Ectodermal cell (in vitro differentiated cells): ENCODE measurements at regions not wholly inside any gene's neighbourhood (a gene's known extent, or its start where the extent isn't known, plus 50 kb on each side); places are given as distances from the start of the nearest gene placed in this dataset.

Experiments
- H3K27ac ChIP-seq: 2 replicates; pipeline ENCODE4 v1.7.0; 2013; ENCODE audit warnings: mild to moderate bottlenecking, low read depth, low read length; ENCODE audit not compliant: insufficient read depth, poor library complexity, severe bottlenecking
- H3K27me3 ChIP-seq: 2 replicates; pipeline ENCODE4 v1.7.0; 2013; ENCODE audit warnings: mild to moderate bottlenecking, low read length; ENCODE audit not compliant: insufficient read depth, control insufficient read depth, poor library complexity, severe bottlenecking
- H3K36me3 ChIP-seq: one replicate; pipeline ENCODE4 v1.7.0; 2013; ENCODE audit warnings: low read length; ENCODE audit not compliant: control insufficient read depth, insufficient read depth
- H3K4me1 ChIP-seq: one replicate; pipeline ENCODE4 v1.7.0; 2013; ENCODE audit warnings: low read length; ENCODE audit not compliant: control insufficient read depth, insufficient read depth
- H3K4me3 ChIP-seq: 2 replicates; pipeline ENCODE4 v1.7.0; 2013; ENCODE audit warnings: low read depth, low read length, control low read depth; ENCODE audit not compliant: insufficient read depth
- H3K9me3 ChIP-seq: 2 replicates; pipeline ENCODE4 v1.7.0; 2013; ENCODE audit warnings: mild to moderate bottlenecking, low read length, moderate library complexity; ENCODE audit not compliant: control insufficient read depth
- WGBS, 2 experiments: methylation state at CpG; one replicate each; pipeline ENCODE4 v1.1.7; 2013; ENCODE audit warnings: missing lambda C conversion rate in 2 of 2; 5-methylcytosine and 5-hydroxymethylcytosine counted together

GRCh38 chr6:140985679-140986275, 1146.9 kb upstream of the GJE1 start:
- H3K27ac ChIP-seq, result no peak overlapping the region

GRCh38 chr6:140980265-140980887, 1152.3 kb upstream of the GJE1 start:
- no peak overlapping the region for H3K4me3 ChIP-seq

More at GRCh38 chr6:140985679-140986275, 1146.9 kb upstream of the GJE1 start:
- H3K4me1 ChIP-seq, result no peaks in the 10 kb centered on the region
- H3K27me3 ChIP-seq, result no peaks in the 10 kb centered on the region
- H3K4me3 ChIP-seq, result no peak overlapping the region
- 90 to 100% methylated on average over 2 of the region's 2 CpGs for WGBS, 2 experiments
- H3K9me3 ChIP-seq, result no peaks in the 10 kb centered on the region
- no peaks in the 10 kb centered on the region for H3K36me3 ChIP-seq

GRCh38 chr6:140979642-140980091, 1153.1 kb upstream of the GJE1 start:
- no peaks in the 10 kb centered on the region for H3K9me3 ChIP-seq
- 92 to 95% methylated on average over 4 of the region's 4 CpGs for WGBS, 2 experiments
- H3K4me1 ChIP-seq, result no peaks in the 10 kb centered on the region
- no peak overlapping the region for H3K4me3 ChIP-seq
- H3K27ac ChIP-seq, result no peak overlapping the region
- no peaks in the 10 kb centered on the region for H3K36me3 ChIP-seq
- no peaks in the 10 kb centered on the region for H3K27me3 ChIP-seq

More at GRCh38 chr6:140980265-140980887, 1152.3 kb upstream of the GJE1 start:
- Histone ChIP-seq H3K27ac (no peak overlapping the region), H3K4me1 (no peaks in the 10 kb centered on the region), H3K27me3 (no peaks in the 10 kb centered on the region), H3K36me3 (no peaks in the 10 kb centered on the region), H3K9me3 (no peaks in the 10 kb centered on the region)
- 81 to 84% methylated on average over 4 of the region's 6 CpGs for WGBS, 2 experiments

- no peak overlapping the region for H3K27ac ChIP-seq
- H3K9me3 ChIP-seq, result no peaks in the 10 kb centered on the region
- H3K4me3 ChIP-seq, result no peak overlapping the region
- H3K4me1 ChIP-seq, result no peaks in the 10 kb centered on the region
- no peaks in the 10 kb centered on the region for H3K36me3 ChIP-seq
- H3K27me3 ChIP-seq, result no peaks in the 10 kb centered on the region
- WGBS, 2 experiments, result 91 to 92% methylated on average over 2 of the region's 2 CpGs
These were observed 1155.3 kb upstream of the GJE1 start for GRCh38 chr6:140977403-140977802.

GRCh38 chr6:140976806-140977205, 1155.9 kb upstream of the GJE1 start:
- 95 to 96% methylated on average over 3 of the region's 3 CpGs for WGBS, 2 experiments

GRCh38 chr6:140970485-140970884, 1162.2 kb upstream of the GJE1 start:
- H3K4me1 ChIP-seq, result no peaks in the 10 kb centered on the region
- no peak overlapping the region for H3K27ac ChIP-seq
- H3K4me3 ChIP-seq, result no peak overlapping the region
- H3K27me3 ChIP-seq, result no peaks in the 10 kb centered on the region
- no peaks in the 10 kb centered on the region for H3K9me3 ChIP-seq
- H3K36me3 ChIP-seq, result no peaks in the 10 kb centered on the region

More at GRCh38 chr6:140976806-140977205, 1155.9 kb upstream of the GJE1 start:
- no peaks in the 10 kb centered on the region for H3K36me3 ChIP-seq
- no peak overlapping the region for H3K27ac ChIP-seq
- H3K27me3 ChIP-seq, result no peaks in the 10 kb centered on the region
- no peaks in the 10 kb centered on the region for H3K4me1 ChIP-seq
- no peak overlapping the region for H3K4me3 ChIP-seq
- no peaks in the 10 kb centered on the region for H3K9me3 ChIP-seq

GRCh38 chr6:140968062-140968461, 1164.7 kb upstream of the GJE1 start:
- Histone ChIP-seq H3K36me3 (no peaks in the 10 kb centered on the region), H3K9me3 (no peaks in the 10 kb centered on the region), H3K4me3 (no peak overlapping the region), H3K27ac (no peak overlapping the region), H3K27me3 (no peaks in the 10 kb centered on the region), H3K4me1 (no peaks in the 10 kb centered on the region)
- 80% methylated on average over 1 of the region's 3 CpGs; no CpG with 5 or more reads in 1 of the 2 experiments for WGBS, 2 experiments

- no peaks in the 10 kb centered on the region for H3K9me3 ChIP-seq
- no peaks in the 10 kb centered on the region for H3K27me3 ChIP-seq
- no peak overlapping the region for H3K4me3 ChIP-seq
- H3K27ac ChIP-seq, result no peak overlapping the region
- H3K36me3 ChIP-seq, result no peaks in the 10 kb centered on the region
- no peaks in the 10 kb centered on the region for H3K4me1 ChIP-seq
These were observed 1166.0 kb upstream of the GJE1 start for GRCh38 chr6:140966676-140967075.

- WGBS, 2 experiments, result 92 to 95% methylated on average over 3 of the region's 3 CpGs
- Histone ChIP-seq H3K27me3 (no peaks in the 10 kb centered on the region), H3K9me3 (no peaks in the 10 kb centered on the region), H3K27ac (no peak overlapping the region), H3K4me1 (no peaks in the 10 kb centered on the region), H3K4me3 (no peak overlapping the region), H3K36me3 (no peaks in the 10 kb centered on the region)
These were observed 1172.2 kb upstream of the GJE1 start for GRCh38 chr6:140960566-140960965.

- no peaks in the 10 kb centered on the region for H3K36me3 ChIP-seq
- 93 to 100% methylated on average over 2 of the region's 2 CpGs for WGBS, 2 experiments
These were observed 1175.3 kb upstream of the GJE1 start for GRCh38 chr6:140957386-140957785.

More at GRCh38 chr6:140957386-140957785, 1175.3 kb upstream of the GJE1 start:
- no peaks in the 10 kb centered on the region for H3K9me3 ChIP-seq
- H3K27me3 ChIP-seq, result no peaks in the 10 kb centered on the region
- no peak overlapping the region for H3K4me3 ChIP-seq
- H3K4me1 ChIP-seq, result no peaks in the 10 kb centered on the region
- no peak overlapping the region for H3K27ac ChIP-seq
